ENCODE measurements at regions not wholly inside any gene's neighbourhood (a gene's known extent, or its start where the extent isn't known, plus 50 kb on each side); places are given as distances from the start of the nearest gene placed in this dataset.

- no peak for DNase-seq
These were observed 218.1 kb upstream of the CDH8 start for GRCh38 chr16:62254372-62254771.

- no peak for DNase-seq
These were observed 217.7 kb upstream of the CDH8 start for GRCh38 chr16:62253966-62254365.

GRCh38 chr16:62249069-62249468 lies 212.8 kb upstream of the CDH8 start:
- no peak for DNase-seq

- DNase-seq = peak; percentile 49
These were observed 204.5 kb upstream of the CDH8 start for GRCh38 chr16:62240722-62241121.

GRCh38 chr16:62225675-62226074 lies 189.4 kb upstream of the CDH8 start:
- DNase-seq = peak; percentile 82

- no peak for DNase-seq
These were observed 188.5 kb upstream of the CDH8 start for GRCh38 chr16:62224646-62225209.

GRCh38 chr16:62216837-62217236 lies 180.6 kb upstream of the CDH8 start:
- DNase-seq = no peak

GRCh38 chr16:62213763-62214162 lies 177.5 kb upstream of the CDH8 start:
- no peak for DNase-seq

GRCh38 chr16:62208934-62209333 lies 172.7 kb upstream of the CDH8 start:
- no peak for DNase-seq

- no peak for DNase-seq
These were observed 169.2 kb upstream of the CDH8 start for GRCh38 chr16:62205459-62205858.

GRCh38 chr16:62201911-62202310 lies 165.7 kb upstream of the CDH8 start:
- DNase-seq = no peak

- no peak for DNase-seq
These were observed 158.6 kb upstream of the CDH8 start for GRCh38 chr16:62194828-62195227.

- peak; percentile 12 for DNase-seq
These were observed 154.2 kb upstream of the CDH8 start for GRCh38 chr16:62190426-62190825.

- DNase-seq = no peak
These were observed 141.3 kb upstream of the CDH8 start for GRCh38 chr16:62177351-62178203.

- no peak for DNase-seq
These were observed 134.4 kb upstream of the CDH8 start for GRCh38 chr16:62170642-62171041.

GRCh38 chr16:62167551-62167950 lies 131.3 kb upstream of the CDH8 start:
- no peak for DNase-seq

- no peak for DNase-seq
These were observed 121.3 kb upstream of the CDH8 start for GRCh38 chr16:62157544-62157943.

GRCh38 chr16:62156971-62157370 lies 120.7 kb upstream of the CDH8 start:
- no peak for DNase-seq

- no peak for DNase-seq
These were observed 113.4 kb upstream of the CDH8 start for GRCh38 chr16:62149631-62150030.

- no peak for DNase-seq
These were observed 101.8 kb upstream of the CDH8 start for GRCh38 chr16:62137996-62138395.

GRCh38 chr16:62135911-62136310 lies 99.7 kb upstream of the CDH8 start:
- no peak for DNase-seq

- no peak for DNase-seq
These were observed 99.2 kb upstream of the CDH8 start for GRCh38 chr16:62135446-62135845.

- no peak for DNase-seq
These were observed 93.9 kb upstream of the CDH8 start for GRCh38 chr16:62130101-62130500.

GRCh38 chr16:62105244-62105643 lies 69.0 kb upstream of the CDH8 start:
- no peak for DNase-seq

- no peak for DNase-seq
These were observed 66.3 kb upstream of the CDH8 start for GRCh38 chr16:62102588-62102987.

Measured in MV-4-11 (cell line).